Endothelial cell of umbilical vein (primary cell): ENCODE measurements at regions not wholly inside any gene's neighbourhood (a gene's known extent, or its start where the extent isn't known, plus 50 kb on each side); places are given as distances from the start of the nearest gene placed in this dataset.

Experiments
- BruUV-seq: library from RNA; stranded (reverse); fragments of 400-500 nt; replicated peaks from 2 replicates; lab custom pipeline; 2021; lab: Mats Ljungman, UMichigan
- CTCF ChIA-PET: fragments of 300-600, 350-600 bp; sonication (Branson Sonifier 250); formaldehyde crosslinking; loops from one replicate; lab custom pipeline; 2021; ENCODE audit warnings: antibody characterized with exemption, inconsistent platforms; lab: Charles Lee
- POLR2A ChIA-PET: fragments of 300-600, 350-600 bp; sonication (Branson Sonifier 250); formaldehyde crosslinking; loops from one replicate; lab custom pipeline; 2021; ENCODE audit warnings: antibody characterized with exemption, inconsistent platforms; lab: Charles Lee
- DNase-seq: peaks from one replicate; pipeline ENCODE4 v3.0.0-alpha.2; 2011; ENCODE audit warnings: low read depth, low spot score
- FAIRE-seq: peaks from 2 replicates; lab custom pipeline; 2011; peaks lifted over from hg19 to GRCh38; lab: Jason Lieb, UNC
- H2AFZ ChIP-seq: 2 replicates; pipeline ENCODE4 v1.6.0; 2012; ENCODE audit warnings: low read depth, low read length, control low read depth, inconsistent platforms
- H3K27ac ChIP-seq: 2 replicates; pipeline ENCODE4 v1.5.1; 2011; ENCODE audit warnings: low read depth, mild to moderate bottlenecking, control low read depth, low read length, moderate library complexity; ENCODE audit not compliant: insufficient read depth
- H3K27me3 ChIP-seq, 2 experiments: 2 replicates each; pipeline versions ENCODE4 v1.6.0 to v1.6.1; 2011; ENCODE audit warnings: low read length in 2 of 2, mixed read lengths in 1 of 2; ENCODE audit not compliant: control insufficient read depth in 2 of 2, insufficient read depth in 2 of 2
- H3K36me3 ChIP-seq, 2 experiments: 2 replicates in 1 of 2; 3 replicates in 1 of 2; pipeline ENCODE4 v1.5.1; 2011; ENCODE audit warnings: low read length in 2 of 2, mild to moderate bottlenecking in 1 of 2, moderate library complexity in 1 of 2; ENCODE audit not compliant: control insufficient read depth in 2 of 2, insufficient read depth in 2 of 2; ENCODE audit errors: extremely low read depth in 1 of 2
- H3K4me1 ChIP-seq: 3 replicates; pipeline ENCODE4 v1.5.1; 2011; ENCODE audit warnings: mild to moderate bottlenecking, low read length; ENCODE audit not compliant: control insufficient read depth, insufficient read depth; ENCODE audit errors: extremely low read depth
- H3K4me2 ChIP-seq: 2 replicates; pipeline ENCODE4 v1.6.1; 2011; ENCODE audit warnings: low read length, control low read depth, mixed read lengths; ENCODE audit not compliant: insufficient read depth
- H3K4me3 ChIP-seq, 3 experiments: fragments of 200-600 bp in 1 of 3; sonication (generic), shearing (Covaris generic) in 1 of 3; replicated peaks in 1 of 3; 2 replicates each; pipeline ENCODE4 v1.5.1; 2011 to 2016; ENCODE audit warnings: control low read depth in 3 of 3, low read length in 3 of 3, mild to moderate bottlenecking in 2 of 3, inconsistent platforms in 1 of 3, low read depth in 1 of 3, moderate library complexity in 1 of 3; ENCODE audit not compliant: insufficient read depth in 1 of 3
- H3K79me2 ChIP-seq: 2 replicates; pipeline ENCODE4 v1.6.0; 2012; ENCODE audit warnings: low read length, inconsistent platforms; ENCODE audit not compliant: control insufficient read depth, insufficient read depth
- H3K9ac ChIP-seq: replicated peaks from 2 replicates; pipeline ENCODE3; 2011; ENCODE audit warnings: low read length, control low read depth; ENCODE audit not compliant: insufficient read depth; ENCODE audit errors: extremely low read depth
- H3K9me1 ChIP-seq: replicated peaks from 3 replicates; pipeline ENCODE4 v1.6.0; 2011; ENCODE audit warnings: mild to moderate bottlenecking, low read length; ENCODE audit not compliant: control insufficient read depth, insufficient read depth; ENCODE audit errors: extremely low read depth
- H3K9me3 ChIP-seq: replicated peaks from 2 replicates; pipeline ENCODE4 v1.5.1; 2012; ENCODE audit warnings: low read length, inconsistent platforms; ENCODE audit not compliant: control insufficient read depth, insufficient read depth
- H4K20me1 ChIP-seq: replicated peaks from 2 replicates; pipeline ENCODE3; 2011; ENCODE audit warnings: mild to moderate bottlenecking, low read length; ENCODE audit not compliant: control insufficient read depth, insufficient read depth; ENCODE audit errors: extremely low read depth
- EZH2 ChIP-seq: IDR thresholded peaks from 2 replicates; pipeline ENCODE4 v1.6.1; 2012; ENCODE audit warnings: borderline replicate concordance, low read depth, mild to moderate bottlenecking, moderate library complexity, low read length, inconsistent platforms; ENCODE audit not compliant: severe bottlenecking
- FOS ChIP-seq: IDR thresholded peaks from 2 replicates; pipeline ENCODE4 v1.6.1; 2011; ENCODE audit warnings: mild to moderate bottlenecking, low read length, moderate library complexity, borderline replicate concordance; ENCODE audit not compliant: insufficient read depth
- GATA2 ChIP-seq: IDR thresholded peaks from 2 replicates; pipeline ENCODE4 v1.7.0; 2011; ENCODE audit warnings: low read depth, mild to moderate bottlenecking, moderate library complexity, mixed read lengths, low read length; ENCODE audit not compliant: insufficient read length, insufficient read depth
- JUN ChIP-seq: IDR thresholded peaks from 2 replicates; pipeline ENCODE4 v1.6.1; 2011; ENCODE audit warnings: borderline replicate concordance, low read depth; ENCODE audit not compliant: insufficient read length, insufficient read depth
- MYC ChIP-seq: IDR thresholded peaks from one replicate; pipeline ENCODE4 v1.6.1; 2011; ENCODE audit warnings: mild to moderate bottlenecking, low read depth, low read length
- POLR2A ChIP-seq: IDR thresholded peaks from 2 replicates; pipeline ENCODE4 v1.6.1; 2012; ENCODE audit warnings: low read depth, mild to moderate bottlenecking, control low read depth, low read length
- POLR2AphosphoS5 ChIP-seq: IDR thresholded peaks from 2 replicates; pipeline ENCODE4 v1.6.1; 2012; ENCODE audit warnings: low read depth, mild to moderate bottlenecking, control low read depth, low read length, moderate library complexity; ENCODE audit not compliant: insufficient read depth
- dilution Hi-C: fragments of 300-500 bp; cut with MboI; formaldehyde crosslinking; loops from one replicate; pipeline ENCODE4 v1.15.0; 2019; ENCODE audit warnings: low sequenced_read_pairs; ENCODE audit not compliant: extremely low pct_ligation_motif_present
- intact Hi-C: fragments of 100-400 bp; cut with micrococcal nuclease; formaldehyde crosslinking; loops from one replicate; pipeline ENCODE4 v1.10.0; 2022
- TF ChIP-seq, protein P1 (sequence below): IDR thresholded peaks from 2 replicates; pipeline ENCODE4 v1.6.1; 2011; ENCODE audit not compliant: insufficient read depth, insufficient read length
- TF ChIP-seq, protein P2 (sequence below), 2 donors: IDR thresholded peaks; 1 replicate in 1 of 2; 2 replicates in 1 of 2; pipeline ENCODE4 v1.5.1; 2011; ENCODE audit warnings: low read length in 2 of 2, mild to moderate bottlenecking in 2 of 2, moderate library complexity in 2 of 2, control low read depth in 1 of 2, inconsistent platforms in 1 of 2, low read depth in 1 of 2; ENCODE audit not compliant: insufficient read depth in 1 of 2; ENCODE audit errors: extremely low read depth in 1 of 2

DNA sequence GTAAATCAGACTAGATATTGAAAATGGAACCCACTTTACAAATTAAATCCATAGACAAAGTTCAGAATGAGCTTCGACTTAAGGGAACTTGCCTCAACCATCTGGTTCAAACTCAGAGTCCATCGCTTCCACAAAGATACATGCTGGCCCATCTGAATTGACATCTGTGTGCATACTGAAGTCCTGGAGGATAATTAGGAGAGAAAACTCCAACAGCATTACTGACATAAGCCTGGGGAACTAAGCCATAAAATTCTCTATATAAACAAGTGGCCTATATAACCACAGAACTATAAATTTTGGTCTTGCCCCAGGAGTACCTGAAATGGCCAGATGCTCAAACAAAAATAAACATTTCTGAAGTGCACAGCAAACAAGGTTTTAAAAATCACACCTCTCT lies 94.4 kb downstream of the IZUMO3 start:
- no peaks in the 10 kb centered on the region for H3K9me3 ChIP-seq
- H3K4me1 ChIP-seq: no peaks in the 10 kb centered on the region
- intact Hi-C loops: no loop called here
- DNase-seq (no peak), FAIRE-seq (no peak)
- no peak overlapping the region for H3K27ac ChIP-seq
- no peak overlapping the region for H3K4me2 ChIP-seq
- no peaks in the 10 kb centered on the region for H3K27me3 ChIP-seq
- ChIA-PET CTCF (no interaction called here), POLR2A (no interaction called here)
- TF ChIP-seq MYC: no peak
- no peak for TF ChIP-seq EZH2
- TF ChIP-seq POLR2A: no peak
- no peak for TF ChIP-seq FOS
- TF ChIP-seq JUN: no peak
- dilution Hi-C loops: no loop called here
- no peaks in the 10 kb centered on the region for H4K20me1 ChIP-seq
- no peak overlapping the region for H3K9ac ChIP-seq
- no peaks in the 10 kb centered on the region for H3K9me1 ChIP-seq
- no peak overlapping the region for H3K4me3 ChIP-seq
- no TSS peak for BruUV-seq
- no peaks in the 10 kb centered on the region for H3K36me3 ChIP-seq
- no peaks in the 10 kb centered on the region for H3K79me2 ChIP-seq
- no peak overlapping the region for H2AFZ ChIP-seq

DNA sequence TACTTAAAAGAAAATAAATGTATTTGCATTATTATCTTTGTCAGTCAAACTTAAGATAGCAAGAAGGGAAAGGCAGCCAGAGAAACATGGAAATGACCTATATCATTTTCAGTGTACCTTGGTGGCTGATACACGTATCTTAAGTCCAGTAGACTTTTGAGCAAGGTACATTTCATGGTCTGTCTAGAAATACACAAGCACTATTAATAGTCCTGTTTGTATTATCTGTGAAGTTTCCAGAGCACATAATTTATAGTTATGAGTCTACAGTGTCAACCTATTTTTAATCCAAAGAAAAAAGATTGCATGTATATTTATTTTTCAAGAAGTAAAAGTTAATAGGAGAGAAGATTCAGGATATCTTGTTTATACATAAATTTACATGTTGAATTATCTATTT lies 95.7 kb downstream of the IZUMO3 start:
- no peaks in the 10 kb centered on the region for H3K27me3 ChIP-seq
- no peak overlapping the region for H3K4me3 ChIP-seq
- no peaks in the 10 kb centered on the region for H3K36me3 ChIP-seq
- H3K4me1 ChIP-seq: no peaks in the 10 kb centered on the region
- H3K9me1 ChIP-seq: no peaks in the 10 kb centered on the region
- no peaks in the 10 kb centered on the region for H3K79me2 ChIP-seq
- no peaks in the 10 kb centered on the region for H3K9me3 ChIP-seq
- FAIRE-seq (no peak), DNase-seq (no peak)
- no peak overlapping the region for H2AFZ ChIP-seq
- H4K20me1 ChIP-seq: no peaks in the 10 kb centered on the region
- TF ChIP-seq, protein P1, sequence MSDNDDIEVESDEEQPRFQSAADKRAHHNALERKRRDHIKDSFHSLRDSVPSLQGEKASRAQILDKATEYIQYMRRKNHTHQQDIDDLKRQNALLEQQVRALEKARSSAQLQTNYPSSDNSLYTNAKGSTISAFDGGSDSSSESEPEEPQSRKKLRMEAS: no peak
- TF ChIP-seq, protein P2, sequence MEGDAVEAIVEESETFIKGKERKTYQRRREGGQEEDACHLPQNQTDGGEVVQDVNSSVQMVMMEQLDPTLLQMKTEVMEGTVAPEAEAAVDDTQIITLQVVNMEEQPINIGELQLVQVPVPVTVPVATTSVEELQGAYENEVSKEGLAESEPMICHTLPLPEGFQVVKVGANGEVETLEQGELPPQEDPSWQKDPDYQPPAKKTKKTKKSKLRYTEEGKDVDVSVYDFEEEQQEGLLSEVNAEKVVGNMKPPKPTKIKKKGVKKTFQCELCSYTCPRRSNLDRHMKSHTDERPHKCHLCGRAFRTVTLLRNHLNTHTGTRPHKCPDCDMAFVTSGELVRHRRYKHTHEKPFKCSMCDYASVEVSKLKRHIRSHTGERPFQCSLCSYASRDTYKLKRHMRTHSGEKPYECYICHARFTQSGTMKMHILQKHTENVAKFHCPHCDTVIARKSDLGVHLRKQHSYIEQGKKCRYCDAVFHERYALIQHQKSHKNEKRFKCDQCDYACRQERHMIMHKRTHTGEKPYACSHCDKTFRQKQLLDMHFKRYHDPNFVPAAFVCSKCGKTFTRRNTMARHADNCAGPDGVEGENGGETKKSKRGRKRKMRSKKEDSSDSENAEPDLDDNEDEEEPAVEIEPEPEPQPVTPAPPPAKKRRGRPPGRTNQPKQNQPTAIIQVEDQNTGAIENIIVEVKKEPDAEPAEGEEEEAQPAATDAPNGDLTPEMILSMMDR (IDR thresholded peaks at IDR 0.05; ENCODE audit: extremely low read depth in 1 of 2, insufficient read depth in 1 of 2, low read depth in 1 of 2, low read length in 2 of 2): no peak
- TF ChIP-seq POLR2A (no peak), FOS (no peak), GATA2 (no peak), MYC (no peak), EZH2 (no peak), JUN (no peak), POLR2AphosphoS5 (no peak)
- no peak overlapping the region for H3K4me2 ChIP-seq
- intact Hi-C loops (no loop called here), dilution Hi-C loops (no loop called here)
- no TSS peak for BruUV-seq
- ChIA-PET CTCF (no interaction called here), POLR2A (no interaction called here)
- H3K9ac ChIP-seq: no peak overlapping the region
- no peak overlapping the region for H3K27ac ChIP-seq
